Naive B cell (primary cell): ENCODE measurements at regions not wholly inside any gene's neighbourhood (a gene's known extent, or its start where the extent isn't known, plus 50 kb on each side); places are given as distances from the start of the nearest gene placed in this dataset.
A peak's percentile ranks its signal among the peaks of the same experiment; 100 is the strongest.

Source experiments
- ATAC-seq, 2 donors: fragments of 150-1000 bp; cut with Tn5 transposase; 2 replicates each; pipeline ENCODE4 v1.10.0; 2021; ENCODE audit warnings: low read depth in 2 of 2, mild to moderate bottlenecking in 2 of 2, moderate library complexity in 2 of 2
- DNase-seq: peaks from one replicate; pipeline ENCODE4 v3.0.0; 2022
- H3K27ac Mint-ChIP-seq, 6 donors: one replicate each; pipeline ENCODE4 v1.8.0; 2020 to 2022; ENCODE audit warnings: mild to moderate bottlenecking in 6 of 6, mixed read lengths in 6 of 6, moderate library complexity in 5 of 6, inconsistent platforms in 2 of 6
- H3K27me3 Mint-ChIP-seq, 3 donors: one replicate each; pipeline ENCODE4 v1.8.0; 2021 to 2022; ENCODE audit warnings: mixed read lengths in 3 of 3, mild to moderate bottlenecking in 1 of 3
- H3K36me3 Mint-ChIP-seq, 2 donors: one replicate each; pipeline ENCODE4 v1.8.0; 2020 to 2022; ENCODE audit warnings: mixed read lengths in 2 of 2, inconsistent platforms in 1 of 2, mild to moderate bottlenecking in 1 of 2
- H3K4me1 Mint-ChIP-seq, 3 donors: one replicate each; pipeline ENCODE4 v1.8.0; 2020 to 2022; ENCODE audit warnings: mixed read lengths in 3 of 3, inconsistent platforms in 1 of 3, mild to moderate bottlenecking in 1 of 3, moderate library complexity in 1 of 3
- H3K4me3 Mint-ChIP-seq, 8 donors: one replicate each; pipeline ENCODE4 v1.8.0; 2020 to 2022; ENCODE audit warnings: mild to moderate bottlenecking in 8 of 8, mixed read lengths in 8 of 8, moderate library complexity in 8 of 8, inconsistent platforms in 2 of 8
- H3K9me3 Mint-ChIP-seq, 7 donors: one replicate each; pipeline ENCODE4 v1.8.0; 2020 to 2022; ENCODE audit warnings: mixed read lengths in 7 of 7, mild to moderate bottlenecking in 5 of 7, inconsistent platforms in 2 of 7, moderate library complexity in 1 of 7

- Mint-ChIP-seq H3K9me3 (no peaks in the 10 kb centered on the region), H3K4me1 (peaks cover 47 to 55% (median 47%) of the 10 kb centered on the region in 3 donors), H3K4me3 (peak overlapping the region in 4 of 8 donors; percentile 42 to 89 (median 52)), H3K36me3 (no peaks in the 10 kb centered on the region), H3K27me3 (no peaks in the 10 kb centered on the region), H3K27ac (peak overlapping the region in 5 of 6 donors; percentile 7 to 93 (median 45))
- ATAC-seq: no peak
- DNase-seq: no peak
Observed at GRCh38 chr12:93185369-93185741, 192.4 kb upstream of the NUDT4 start.

DNA sequence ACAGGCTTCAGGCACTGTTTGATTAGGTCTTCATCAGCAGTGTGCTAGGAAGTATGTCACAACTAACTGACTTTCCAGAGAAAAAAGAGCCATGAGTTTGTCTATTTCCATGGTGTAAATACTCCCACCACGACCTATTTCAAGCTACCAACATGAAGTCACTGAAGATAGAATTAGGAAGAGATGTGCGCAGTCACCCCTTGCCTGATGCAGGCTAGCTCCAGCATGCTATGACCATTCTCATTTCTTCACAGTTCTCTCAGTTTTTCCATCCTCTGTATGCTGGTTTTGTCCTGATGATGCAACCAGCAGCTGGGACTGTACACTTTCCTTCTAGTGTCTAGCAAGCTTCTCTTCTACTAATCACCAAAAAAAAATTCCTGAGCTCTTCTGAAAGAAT, 191.6 kb upstream of the NUDT4 start:
- H3K4me1 Mint-ChIP-seq: peaks cover 39 to 47% (median 42%) of the 10 kb centered on the region in 3 donors
- H3K4me3 Mint-ChIP-seq: no peak overlapping the region
- no peaks in the 10 kb centered on the region for H3K36me3 Mint-ChIP-seq
- ATAC-seq (no peak), DNase-seq (no peak)
- no peaks in the 10 kb centered on the region for H3K27me3 Mint-ChIP-seq
- H3K27ac Mint-ChIP-seq: peak overlapping the region in 2 of 6 donors; percentile 58 to 65
- no peaks in the 10 kb centered on the region for H3K9me3 Mint-ChIP-seq

GRCh38 chr12:93186621-93187020, 191.1 kb upstream of the NUDT4 start:
- H3K27ac Mint-ChIP-seq: peak overlapping the region in 1 of 6 donors; percentile 26
- H3K4me3 Mint-ChIP-seq: no peak overlapping the region
- no peaks in the 10 kb centered on the region for H3K9me3 Mint-ChIP-seq
- H3K27me3 Mint-ChIP-seq: no peaks in the 10 kb centered on the region
- H3K36me3 Mint-ChIP-seq: no peaks in the 10 kb centered on the region
- H3K4me1 Mint-ChIP-seq: peaks cover 34 to 42% (median 38%) of the 10 kb centered on the region in 3 donors
- DNase-seq: no peak
- ATAC-seq: no peak

- DNase-seq (no peak), ATAC-seq (no peak)
- H3K36me3 Mint-ChIP-seq: peaks cover 0 to 8% of the 10 kb centered on the region in 2 donors
- no peak overlapping the region for H3K27ac Mint-ChIP-seq
- no peak overlapping the region for H3K4me3 Mint-ChIP-seq
- no peaks in the 10 kb centered on the region for H3K27me3 Mint-ChIP-seq
- peaks cover 2 to 16% (median 5%) of the 10 kb centered on the region in 7 donors for H3K9me3 Mint-ChIP-seq
- peaks cover 0 to 6% (median 5%) of the 10 kb centered on the region in 3 donors for H3K4me1 Mint-ChIP-seq
Observed at GRCh38 chr12:93191423-93191822, 186.3 kb upstream of the NUDT4 start.

GRCh38 chr12:93191956-93192355, 185.8 kb upstream of the NUDT4 start:
- peaks cover 0 to 6% (median 4%) of the 10 kb centered on the region in 3 donors for H3K4me1 Mint-ChIP-seq
- H3K36me3 Mint-ChIP-seq: peaks cover 0 to 8% of the 10 kb centered on the region in 2 donors
- H3K4me3 Mint-ChIP-seq: no peak overlapping the region
- ATAC-seq: no peak
- H3K27ac Mint-ChIP-seq: no peak overlapping the region
- no peak for DNase-seq
- H3K27me3 Mint-ChIP-seq: no peaks in the 10 kb centered on the region
- peaks cover 2 to 16% (median 5%) of the 10 kb centered on the region in 7 donors for H3K9me3 Mint-ChIP-seq

- H3K4me1 Mint-ChIP-seq: peaks cover 0 to 4% (median 0%) of the 10 kb centered on the region in 3 donors
- no peak overlapping the region for H3K27ac Mint-ChIP-seq
- peaks cover 0 to 2% (median 0%) of the 10 kb centered on the region in 3 donors for H3K27me3 Mint-ChIP-seq
- no peak for ATAC-seq
- H3K36me3 Mint-ChIP-seq: peaks cover 4 to 8% of the 10 kb centered on the region in 2 donors
- DNase-seq: no peak
- H3K9me3 Mint-ChIP-seq: peaks cover 2 to 16% (median 5%) of the 10 kb centered on the region in 7 donors
- no peak overlapping the region for H3K4me3 Mint-ChIP-seq
Observed at GRCh38 chr12:93192878-93193277, 184.8 kb upstream of the NUDT4 start.

- DNase-seq (no peak), ATAC-seq (no peak)
- Mint-ChIP-seq H3K27ac (no peak overlapping the region), H3K27me3 (peaks cover 0 to 9% (median 6%) of the 10 kb centered on the region in 3 donors), H3K9me3 (peaks cover 2 to 16% (median 5%) of the 10 kb centered on the region in 7 donors), H3K4me3 (no peak overlapping the region), H3K4me1 (peaks cover 0 to 3% (median 0%) of the 10 kb centered on the region in 3 donors), H3K36me3 (peaks cover 7 to 18% of the 10 kb centered on the region in 2 donors)
Observed at GRCh38 chr12:93195511-93195910, 182.2 kb upstream of the NUDT4 start.

- peaks cover 0 to 5% (median 3%) of the 10 kb centered on the region in 3 donors for H3K4me1 Mint-ChIP-seq
- H3K27ac Mint-ChIP-seq: no peak overlapping the region
- peaks cover 7 to 26% of the 10 kb centered on the region in 2 donors for H3K36me3 Mint-ChIP-seq
Observed at GRCh38 chr12:93197067-93197593, 180.6 kb upstream of the NUDT4 start.

GRCh38 chr12:93198086-93198485, 179.6 kb upstream of the NUDT4 start:
- H3K9me3 Mint-ChIP-seq: peaks cover 3 to 15% (median 7%) of the 10 kb centered on the region in 7 donors
- ATAC-seq: no peak
- H3K4me1 Mint-ChIP-seq: peaks cover 0 to 9% (median 8%) of the 10 kb centered on the region in 3 donors
- peaks cover 5 to 17% (median 6%) of the 10 kb centered on the region in 3 donors for H3K27me3 Mint-ChIP-seq
- H3K27ac Mint-ChIP-seq: no peak overlapping the region
- H3K4me3 Mint-ChIP-seq: no peak overlapping the region
- DNase-seq: no peak
- H3K36me3 Mint-ChIP-seq: peaks cover 7 to 26% of the 10 kb centered on the region in 2 donors

More at GRCh38 chr12:93197067-93197593, 180.6 kb upstream of the NUDT4 start:
- peaks cover 2 to 16% (median 5%) of the 10 kb centered on the region in 7 donors for H3K9me3 Mint-ChIP-seq
- ATAC-seq (no peak), DNase-seq (no peak)
- no peak overlapping the region for H3K4me3 Mint-ChIP-seq
- H3K27me3 Mint-ChIP-seq: peaks cover 5 to 17% (median 6%) of the 10 kb centered on the region in 3 donors

DNA sequence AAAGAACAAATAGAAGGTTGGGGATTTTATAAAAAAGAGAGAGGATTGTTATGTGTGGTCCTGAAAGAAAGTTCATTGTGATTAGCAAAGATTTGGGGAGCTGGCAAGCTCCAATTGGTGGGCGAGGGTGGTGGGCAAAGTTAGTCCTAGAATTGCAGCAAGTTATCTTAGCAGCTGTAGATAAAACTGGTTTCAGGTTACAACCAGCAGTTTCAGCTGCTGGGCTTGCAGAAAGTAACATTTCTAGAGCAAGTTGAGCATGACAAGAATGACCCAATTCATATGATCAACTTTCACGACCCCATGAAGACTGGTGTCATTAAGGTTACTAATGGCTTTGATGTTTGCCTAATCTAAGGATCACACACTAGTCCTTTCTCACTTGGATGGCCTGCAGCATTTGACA, 177.9 kb upstream of the NUDT4 start:
- H3K36me3 Mint-ChIP-seq: peaks cover 7 to 18% of the 10 kb centered on the region in 2 donors
- DNase-seq: no peak
- H3K9me3 Mint-ChIP-seq: peaks cover 0 to 5% (median 2%) of the 10 kb centered on the region in 7 donors
- H3K4me1 Mint-ChIP-seq: peaks cover 0 to 9% (median 8%) of the 10 kb centered on the region in 3 donors
- no peak overlapping the region for H3K27ac Mint-ChIP-seq
- H3K4me3 Mint-ChIP-seq: no peak overlapping the region
- peaks cover 5 to 17% (median 6%) of the 10 kb centered on the region in 3 donors for H3K27me3 Mint-ChIP-seq
- no peak for ATAC-seq

DNA sequence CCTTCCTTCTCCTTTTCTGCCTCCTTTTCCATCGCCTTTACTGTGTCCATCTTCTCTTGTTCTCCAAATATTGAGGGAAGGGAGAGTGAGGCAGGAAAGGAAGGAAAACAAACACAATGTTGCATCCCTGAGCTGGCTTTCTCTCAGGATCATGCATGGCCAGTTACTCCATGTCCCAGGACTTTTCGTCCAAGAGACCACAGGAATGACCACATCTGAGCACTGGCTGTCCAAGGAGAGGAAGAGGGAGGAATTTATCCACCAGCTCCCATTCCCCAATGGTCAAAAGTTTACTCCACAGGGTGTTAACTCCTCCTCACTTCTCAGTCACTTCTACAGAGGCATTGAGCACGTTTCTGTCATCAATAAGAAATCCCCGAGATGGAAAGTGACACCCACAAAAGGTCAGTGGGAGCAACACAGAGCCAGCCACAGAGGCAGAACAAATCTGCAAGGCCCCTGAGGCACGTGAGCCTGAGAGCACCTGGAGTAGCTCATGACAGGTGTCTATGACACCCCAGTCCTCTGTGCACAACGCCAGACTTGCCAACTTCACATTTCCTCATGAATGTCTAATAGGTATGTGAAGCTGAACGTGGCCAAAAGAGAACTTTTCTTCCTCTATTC, 177.3 kb upstream of the NUDT4 start:
- Mint-ChIP-seq H3K36me3 (peaks cover 7 to 18% of the 10 kb centered on the region in 2 donors), H3K27me3 (peaks cover 5 to 17% (median 6%) of the 10 kb centered on the region in 3 donors), H3K4me1 (peaks cover 0 to 9% (median 8%) of the 10 kb centered on the region in 3 donors), H3K4me3 (no peak overlapping the region), H3K27ac (peak overlapping the region in 1 of 6 donors; percentile 22), H3K9me3 (peaks cover 0 to 5% (median 2%) of the 10 kb centered on the region in 7 donors)
- DNase-seq (no peak), ATAC-seq (no peak)

GRCh38 chr12:93201990-93202389, 175.7 kb upstream of the NUDT4 start:
- peak overlapping the region in 1 of 6 donors; percentile 34 for H3K27ac Mint-ChIP-seq
- ATAC-seq (no peak), DNase-seq (no peak)
- peaks cover 0 to 9% (median 8%) of the 10 kb centered on the region in 3 donors for H3K4me1 Mint-ChIP-seq
- H3K9me3 Mint-ChIP-seq: peaks cover 0 to 5% (median 2%) of the 10 kb centered on the region in 7 donors
- peaks cover 7 to 18% of the 10 kb centered on the region in 2 donors for H3K36me3 Mint-ChIP-seq
- peaks cover 5 to 17% (median 6%) of the 10 kb centered on the region in 3 donors for H3K27me3 Mint-ChIP-seq
- no peak overlapping the region for H3K4me3 Mint-ChIP-seq

GRCh38 chr12:93202688-93203087, 175.0 kb upstream of the NUDT4 start:
- Mint-ChIP-seq H3K4me3 (peak overlapping the region in 1 of 8 donors; percentile 31), H3K27me3 (peaks cover 5 to 17% (median 5%) of the 10 kb centered on the region in 3 donors), H3K27ac (peak overlapping the region in 2 of 6 donors; percentile 1 to 88), H3K4me1 (peaks cover 0 to 12% (median 9%) of the 10 kb centered on the region in 3 donors), H3K9me3 (peaks cover 0 to 5% (median 2%) of the 10 kb centered on the region in 7 donors), H3K36me3 (peaks cover 5 to 18% of the 10 kb centered on the region in 2 donors)
- ATAC-seq (no peak), DNase-seq (no peak)

DNA sequence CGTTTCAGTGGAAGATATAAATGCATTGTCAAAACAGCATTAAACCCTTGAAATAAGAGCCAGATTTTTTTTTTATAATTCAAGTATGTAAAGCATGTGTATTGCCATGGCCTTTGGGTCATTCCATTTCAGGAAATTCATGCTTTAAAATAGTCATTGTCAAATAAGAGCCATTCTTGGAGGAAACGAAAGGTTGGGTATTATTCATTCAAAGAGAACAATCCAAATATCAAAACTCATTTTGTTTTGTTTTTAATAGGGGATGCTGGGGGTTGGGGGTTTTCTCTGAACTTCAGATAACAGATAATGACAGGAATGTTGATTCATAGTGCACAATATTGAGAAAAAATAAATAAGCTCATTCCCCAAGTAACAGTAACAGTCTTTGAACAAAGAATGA, 174.4 kb upstream of the NUDT4 start:
- peaks cover 0 to 17% (median 5%) of the 10 kb centered on the region in 3 donors for H3K27me3 Mint-ChIP-seq
- DNase-seq (no peak), ATAC-seq (no peak)
- peaks cover 0 to 5% (median 2%) of the 10 kb centered on the region in 7 donors for H3K9me3 Mint-ChIP-seq
- H3K36me3 Mint-ChIP-seq: peaks cover 0 to 18% of the 10 kb centered on the region in 2 donors
- no peak overlapping the region for H3K4me3 Mint-ChIP-seq
- H3K4me1 Mint-ChIP-seq: peaks cover 0 to 13% (median 11%) of the 10 kb centered on the region in 3 donors
- H3K27ac Mint-ChIP-seq: peak overlapping the region in 1 of 6 donors; percentile 29
